MM.1S (cell line): ENCODE measurements at regions not wholly inside any gene's neighbourhood (a gene's known extent, or its start where the extent isn't known, plus 50 kb on each side); places are given as distances from the start of the nearest gene placed in this dataset.

Source experiments
- CTCF ChIP-seq: fragments of 300-600 bp; sonication (generic); IDR thresholded peaks from 2 replicates; pipeline ENCODE4 v1.5.1; 2016; ENCODE audit warnings: antibody characterized with exemption, low read length, mixed read lengths
- EZH2 ChIP-seq: fragments of 300-600 bp; sonication (generic); optimal IDR thresholded peaks from 2 replicates; pipeline ENCODE3; 2017; ENCODE audit warnings: low read depth, mild to moderate bottlenecking, antibody characterized with exemption, low read length, mixed read lengths
- EZH2phosphoT487 ChIP-seq: fragments of 300-600 bp; sonication (generic); IDR thresholded peaks from 2 replicates; pipeline ENCODE4 v1.6.1; 2018; ENCODE audit warnings: antibody characterized with exemption, low read length

GRCh38 chr6:22917344-22917743 is 348.0 kb downstream of the HDGFL1 start:
- TF ChIP-seq CTCF = no peak
- TF ChIP-seq EZH2phosphoT487 = no peak
- TF ChIP-seq EZH2 = no peak
